ENCODE measurements at regions not wholly inside any gene's neighbourhood (a gene's known extent, or its start where the extent isn't known, plus 50 kb on each side); places are given as distances from the start of the nearest gene placed in this dataset.
"Not testable (repeated sequence)": the region's sequence is repeated elsewhere in the genome, so short reads cannot be mapped to it uniquely, and the experiment has no call there.

DNA sequence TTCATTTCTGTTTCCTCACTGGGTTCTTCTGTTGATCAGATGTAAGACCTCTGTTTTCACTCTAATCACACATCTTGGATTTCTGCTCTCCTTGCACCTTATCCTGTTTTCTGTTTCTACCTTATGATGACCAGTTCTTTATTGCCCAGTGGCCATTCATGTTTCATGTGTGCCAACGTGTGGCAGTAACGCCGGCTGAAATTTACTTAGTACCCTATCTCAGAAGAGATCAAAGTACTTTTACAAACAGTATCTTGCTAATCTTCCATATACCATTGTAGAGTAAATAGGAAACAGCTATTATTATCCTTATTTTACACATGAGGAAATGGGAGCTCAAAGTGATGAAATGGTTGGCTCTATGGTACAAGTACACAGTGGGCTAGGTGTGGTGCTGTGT, 74.0 kb downstream of the GATA3 start:
- DNase-seq, result no peak

DNA sequence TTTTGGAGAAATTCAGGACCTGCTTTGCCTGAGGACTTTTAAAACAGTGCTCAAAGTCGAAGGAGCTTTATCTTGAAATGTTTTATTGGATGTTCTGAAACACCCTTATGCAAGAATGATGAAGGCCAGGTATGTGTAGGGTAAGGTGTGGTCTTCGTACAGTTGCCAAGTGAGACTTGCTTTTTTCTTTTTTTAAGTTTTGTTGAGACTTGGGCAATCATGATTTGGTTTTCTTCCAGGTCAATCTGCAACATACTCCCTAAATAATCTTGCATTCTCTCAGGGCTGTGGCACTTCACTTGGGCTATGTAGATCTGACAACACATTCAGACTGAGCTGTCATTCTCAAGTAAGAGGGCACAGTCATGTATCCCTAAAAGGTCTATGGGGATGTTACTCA, 75.0 kb downstream of the GATA3 start:
- no peak for DNase-seq

DNA sequence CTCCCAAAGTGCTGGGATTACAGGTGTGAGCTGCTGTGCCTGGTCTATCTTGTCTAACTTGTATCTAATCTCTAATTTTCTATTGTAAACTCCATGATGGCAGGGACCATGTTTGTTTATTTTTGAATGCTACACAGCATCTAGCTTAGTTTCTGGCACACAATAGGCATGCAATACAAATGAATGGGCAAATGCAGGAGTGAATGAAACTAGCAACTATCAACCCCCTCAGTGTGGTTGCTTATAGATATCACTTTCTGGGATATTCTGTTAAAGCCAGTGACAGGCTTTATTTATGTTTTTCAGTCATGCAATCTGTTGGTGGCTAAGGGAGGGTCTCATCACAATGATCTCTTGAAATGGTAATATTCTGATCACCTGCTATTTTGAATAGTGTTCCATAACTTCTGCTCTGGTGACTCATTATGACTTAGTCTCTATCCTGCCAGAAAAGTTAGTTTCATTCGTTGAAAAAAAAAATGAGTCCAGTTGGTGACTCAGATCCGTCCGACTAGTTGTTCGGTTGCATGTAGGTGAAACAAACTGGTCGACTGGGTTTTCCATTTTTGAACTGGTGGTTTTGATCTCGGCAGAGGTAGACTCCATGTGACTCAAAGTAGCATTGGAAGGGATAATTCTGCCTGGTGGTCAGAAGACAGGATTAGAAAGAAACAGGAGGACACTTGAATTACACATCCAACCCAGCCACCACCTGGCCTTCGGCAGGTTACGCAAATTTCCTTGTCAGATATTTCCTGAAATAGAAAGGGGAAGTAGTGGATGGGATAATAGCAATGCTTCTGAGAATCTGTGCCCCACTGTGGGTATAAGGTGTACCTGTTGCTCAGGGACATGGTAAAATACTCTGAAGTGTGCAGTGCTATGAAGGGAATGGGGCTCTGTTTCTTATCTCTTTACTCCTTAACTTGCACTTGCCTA, 76.8 kb downstream of the GATA3 start:
- peak; percentile 16 for DNase-seq

DNA sequence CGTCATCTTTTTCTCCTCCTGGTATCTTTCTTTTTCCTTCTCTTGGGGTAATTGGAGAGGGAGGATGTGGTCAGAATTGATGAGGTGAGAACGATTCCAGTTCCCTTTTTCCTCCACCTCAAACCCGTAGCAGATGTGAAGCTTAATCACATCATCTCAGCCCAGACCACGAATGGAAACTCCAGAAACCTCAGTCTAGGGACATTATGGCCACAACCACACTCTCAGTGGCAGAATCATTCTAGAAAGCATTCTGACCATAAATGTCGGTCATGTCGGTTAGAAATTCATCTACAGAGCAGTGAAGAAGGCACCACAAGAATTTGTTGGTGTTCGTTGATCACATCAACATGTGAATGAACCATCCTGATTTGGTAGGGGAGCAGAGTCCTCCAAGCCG, 78.7 kb downstream of the GATA3 start:
- no peak for DNase-seq

DNA sequence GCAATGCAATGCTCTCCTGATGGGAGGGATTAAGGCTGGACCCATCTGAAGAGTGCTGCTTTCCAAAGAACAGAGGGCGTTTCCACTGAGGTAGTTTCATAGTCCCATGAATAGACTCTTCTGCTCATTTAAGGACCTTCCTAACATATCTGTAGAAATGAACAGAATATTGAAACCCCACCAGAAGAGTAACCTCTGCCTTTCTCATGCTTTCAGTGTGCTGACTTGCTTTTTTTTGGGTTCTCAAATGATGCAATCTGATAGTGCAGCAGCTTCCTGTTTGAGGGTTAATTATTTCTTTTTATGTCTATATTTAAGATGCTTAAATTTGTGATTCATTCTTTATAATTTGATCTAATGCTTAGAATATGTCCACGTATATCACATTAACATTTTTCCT, 82.2 kb downstream of the GATA3 start:
- no peak for DNase-seq

DNA sequence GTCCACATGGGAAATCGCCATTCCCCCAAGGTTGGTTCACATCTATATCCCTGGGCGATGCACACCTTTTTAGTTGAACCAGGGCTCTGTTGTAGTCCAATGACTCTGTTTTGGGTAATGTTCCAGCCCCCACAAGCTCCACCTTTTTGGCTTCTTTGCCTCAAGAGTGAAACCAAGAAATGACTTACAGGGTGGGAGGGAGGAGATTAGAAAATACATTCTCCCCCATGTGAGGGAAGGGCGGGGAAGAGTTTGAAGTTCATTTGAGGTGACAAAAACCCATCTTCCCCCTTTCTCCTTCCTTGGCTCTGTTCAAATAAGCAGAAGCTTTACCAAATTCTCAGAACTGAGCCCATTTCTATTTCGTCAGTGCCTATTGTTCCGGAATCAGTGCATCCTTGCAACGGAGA, 82.8 kb downstream of the GATA3 start:
- peak; percentile 30 for DNase-seq

DNA sequence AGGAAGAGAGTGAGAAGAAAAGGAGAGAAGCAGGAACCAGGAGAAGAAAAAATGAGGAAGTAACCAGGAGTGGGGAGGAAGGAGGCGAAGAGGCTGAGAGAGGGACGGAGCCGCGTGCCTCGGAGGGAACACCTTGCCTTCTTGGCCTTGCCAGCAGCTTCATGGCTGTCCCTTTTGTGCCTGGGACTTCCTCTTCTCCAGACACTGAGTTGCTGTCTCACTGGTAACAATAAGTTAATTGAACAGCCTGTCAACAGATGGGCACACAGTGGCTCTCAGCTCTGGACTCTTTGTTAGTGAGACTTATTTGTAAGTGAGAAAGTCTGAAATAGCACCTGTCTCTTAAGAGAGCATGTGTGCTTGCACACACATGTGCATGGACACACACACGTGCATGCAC, 83.2 kb downstream of the GATA3 start:
- no peak for DNase-seq

DNA sequence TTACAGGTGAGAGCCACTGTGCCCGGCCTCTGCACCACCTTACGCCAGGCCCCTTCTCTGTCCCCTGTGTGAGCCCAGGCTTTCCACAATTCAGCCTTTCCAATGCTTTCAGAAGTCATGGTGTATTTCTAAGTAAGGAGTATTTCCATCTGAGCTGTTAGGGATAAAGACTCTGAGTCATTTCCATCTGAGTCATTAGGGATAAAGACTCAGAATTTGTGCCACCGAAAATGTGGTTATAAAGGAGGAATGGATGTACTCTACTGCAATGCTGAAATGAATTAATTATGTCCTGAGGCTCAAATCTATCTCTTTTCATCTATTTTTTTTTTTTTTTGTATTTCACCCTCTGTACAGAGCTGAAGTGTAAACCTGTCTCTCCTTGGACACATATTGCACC, 84.0 kb downstream of the GATA3 start:
- no peak for DNase-seq

DNA sequence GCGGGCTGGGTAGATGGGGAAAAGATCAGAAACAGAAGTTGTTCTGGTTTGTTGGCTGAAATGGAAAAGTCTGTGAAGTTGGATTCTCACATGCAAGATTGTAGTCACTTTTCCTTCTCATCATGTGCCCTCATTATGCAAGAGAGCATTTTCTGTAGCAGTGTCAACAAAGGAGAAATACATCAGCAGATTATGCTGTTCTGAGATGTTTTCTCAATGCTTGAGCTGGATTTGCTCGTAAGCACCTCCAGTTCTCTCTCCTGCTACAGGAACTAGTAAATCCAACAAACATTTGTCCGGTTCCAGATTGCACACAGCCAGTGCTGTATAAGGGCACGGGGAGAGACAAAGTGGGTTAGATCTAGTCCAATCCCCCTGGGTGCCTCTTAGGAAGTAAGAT, 90.0 kb downstream of the GATA3 start:
- DNase-seq, result no peak

DNA sequence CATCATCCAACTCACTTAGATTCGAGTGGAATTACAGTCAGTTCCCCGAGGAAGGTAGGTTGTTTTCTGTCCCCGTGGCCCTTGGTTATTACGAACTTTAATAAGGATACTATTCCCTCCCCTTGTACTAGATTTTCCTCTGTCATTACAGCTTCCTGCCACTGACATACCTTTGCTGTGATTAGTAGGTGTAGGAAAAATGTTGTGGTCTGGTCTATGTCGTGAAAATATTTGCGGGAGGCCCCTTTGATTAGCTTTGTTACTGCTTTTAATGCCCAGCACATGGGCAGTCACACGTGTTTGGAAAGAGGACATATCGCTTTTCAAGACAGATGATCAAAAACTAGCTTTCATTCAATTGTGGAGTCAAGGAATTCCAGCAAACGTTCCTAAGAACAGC, 92.2 kb downstream of the GATA3 start:
- DNase-seq, result no peak

DNA sequence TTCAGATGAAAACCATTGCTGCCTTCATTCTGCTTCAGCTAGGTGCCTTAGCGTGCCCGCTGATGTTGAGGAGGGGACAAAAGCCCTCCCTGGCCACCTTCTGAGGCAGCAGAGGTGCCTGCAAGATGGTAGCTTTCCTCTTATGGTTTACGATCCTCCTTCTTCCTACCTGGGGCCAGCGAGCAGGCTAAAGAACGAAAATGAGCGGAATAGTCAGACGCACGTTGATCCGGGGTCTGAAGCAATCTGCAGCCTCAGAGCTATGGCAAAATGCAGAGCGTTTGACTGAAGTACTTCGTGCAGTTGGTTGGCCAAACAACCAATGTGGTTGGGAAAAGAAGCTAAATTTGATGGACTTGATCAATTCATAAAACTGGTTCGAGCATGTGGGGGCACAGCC, 95.5 kb downstream of the GATA3 start:
- no peak for DNase-seq

DNA sequence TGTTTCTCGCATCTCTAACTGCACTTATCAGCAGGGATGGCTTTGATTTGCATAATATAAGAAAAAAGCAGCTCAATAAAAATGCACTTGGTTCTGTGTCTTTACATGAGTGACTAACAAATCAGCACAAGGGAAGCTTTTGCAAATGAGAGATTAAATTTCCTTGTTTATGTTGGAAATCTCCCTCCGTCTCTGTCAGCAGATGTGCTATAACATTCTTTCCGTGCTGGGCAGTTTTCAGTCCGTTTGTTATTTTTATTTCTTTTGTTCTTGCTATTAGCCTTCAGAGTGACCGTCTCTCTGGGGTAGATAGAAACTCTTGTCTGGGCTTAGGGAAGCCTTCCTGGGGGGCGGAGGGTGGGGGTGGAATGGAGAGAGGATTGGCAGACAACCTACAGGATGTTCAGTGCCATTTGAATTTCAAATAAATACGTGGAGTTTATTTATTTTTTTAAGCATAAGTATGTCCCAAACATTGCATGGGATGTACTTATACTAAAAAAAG, 96.0 kb downstream of the GATA3 start:
- DNase-seq, result no peak

DNA sequence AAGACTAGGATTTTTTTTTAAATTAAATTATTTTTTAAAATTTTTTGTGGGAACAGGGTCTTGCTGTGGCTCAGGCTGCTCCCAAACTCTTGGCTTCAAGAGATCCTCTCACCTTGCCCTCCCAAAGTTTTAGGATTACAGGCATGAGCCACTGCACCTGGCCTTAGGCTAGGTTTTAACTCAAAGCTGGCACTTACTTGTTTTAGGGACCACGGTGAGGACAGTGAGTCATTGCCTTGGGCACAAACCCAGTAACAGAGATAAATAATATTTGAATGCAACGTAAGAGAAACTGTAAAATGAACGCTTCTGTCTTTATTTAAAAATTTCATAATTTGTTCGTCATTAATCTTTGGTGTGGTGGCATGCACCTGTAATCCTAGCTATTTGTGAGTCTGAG, 96.6 kb downstream of the GATA3 start:
- DNase-seq, result no peak

DNA sequence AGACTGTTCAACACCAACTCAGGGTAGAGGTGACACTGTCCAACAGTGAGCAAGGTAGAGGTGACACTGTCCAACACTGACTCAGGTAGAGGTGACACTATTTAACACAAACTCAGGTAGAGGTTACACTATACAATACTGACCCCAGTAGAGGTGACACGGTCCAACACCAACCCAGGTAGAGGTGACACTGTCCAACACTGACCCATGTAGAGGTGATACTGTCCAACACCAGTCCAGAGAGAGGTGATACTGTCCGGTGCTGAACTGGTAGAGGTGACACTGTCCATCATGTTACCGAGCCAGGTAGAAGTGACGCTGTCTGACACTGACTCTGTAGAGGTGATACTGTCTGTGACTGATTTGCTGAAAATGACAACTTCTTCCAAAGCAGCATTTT, 102.4 kb downstream of the GATA3 start:
- no peak for DNase-seq

DNA sequence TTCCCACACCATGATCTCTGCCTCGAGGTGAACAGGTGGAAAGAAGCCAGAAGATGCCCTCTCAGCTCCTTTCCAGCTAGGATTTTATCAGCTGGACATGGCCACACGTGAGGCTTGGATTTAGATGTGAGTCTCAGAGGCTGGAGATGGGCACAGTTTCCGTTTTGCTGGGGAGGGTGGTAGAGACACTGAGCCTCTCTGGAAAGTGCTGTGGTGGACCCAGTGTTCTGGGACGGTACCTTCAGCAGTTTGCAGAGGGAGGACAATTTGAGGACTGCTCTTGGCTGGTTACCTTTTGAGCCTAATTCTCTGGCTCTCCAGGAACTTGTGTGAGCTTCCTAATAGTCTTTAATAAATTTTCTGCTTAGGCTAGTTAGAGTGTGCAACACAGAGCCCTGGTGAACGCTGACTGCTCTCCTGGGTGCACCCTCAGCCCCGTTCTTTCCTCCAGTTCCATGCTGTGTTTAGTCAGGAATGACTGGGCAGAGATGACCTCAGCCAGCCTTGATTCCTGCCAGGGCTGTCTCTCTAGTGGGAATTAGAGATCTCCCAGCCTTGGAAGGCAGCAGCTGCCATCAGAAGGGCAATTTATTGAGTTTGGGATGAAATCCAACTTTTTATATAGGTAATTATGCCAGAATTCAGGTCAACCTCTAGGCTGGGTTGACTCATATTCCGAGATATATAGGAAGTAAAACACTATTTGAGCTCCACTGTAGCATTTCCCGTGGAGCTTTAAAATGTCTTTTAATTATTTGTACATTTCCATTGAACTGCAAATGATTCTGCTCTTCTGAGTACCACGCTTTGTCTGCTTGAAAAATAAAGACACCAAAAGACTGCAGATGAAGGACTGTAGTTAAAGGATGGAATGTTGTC, 103.9 kb downstream of the GATA3 start:
- DNase-seq, result no peak

DNA sequence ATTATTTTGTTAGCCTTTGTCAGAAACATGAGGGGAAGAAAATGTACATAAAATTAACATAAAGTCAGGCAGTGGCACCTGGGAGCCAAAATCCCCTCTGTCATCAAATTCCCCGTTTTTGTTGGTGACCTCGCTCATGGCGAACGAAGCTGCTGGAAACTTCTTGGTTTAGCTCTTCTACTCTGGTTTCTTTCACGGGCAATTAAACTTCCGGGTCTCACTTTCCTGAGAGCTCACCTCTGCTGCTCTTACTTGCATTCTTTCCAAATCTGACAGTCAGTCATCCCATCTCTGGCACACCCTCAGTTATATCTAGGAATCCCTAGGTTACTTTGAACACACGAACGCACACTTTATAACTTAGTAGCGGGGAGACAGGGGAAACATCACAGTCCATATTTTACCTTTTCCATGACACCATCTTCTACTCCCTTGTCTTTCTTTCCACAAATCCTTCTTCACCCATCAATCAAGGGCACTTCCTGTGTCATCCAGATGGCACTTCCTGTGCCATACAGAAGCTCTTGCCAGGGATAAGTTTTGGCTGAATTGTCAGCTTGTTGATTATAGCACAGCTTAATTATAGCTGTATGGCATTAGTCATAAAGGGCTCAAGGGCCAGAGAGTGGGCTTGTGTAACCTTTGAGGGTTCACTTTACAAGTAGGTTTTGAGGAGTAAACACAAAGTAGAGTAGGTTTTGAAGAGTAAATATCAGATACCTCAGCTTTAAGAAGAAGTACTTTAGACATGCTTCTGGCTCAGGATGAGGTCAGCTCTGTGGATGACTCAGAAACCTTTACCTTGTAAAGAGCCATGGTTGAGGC, 105.1 kb downstream of the GATA3 start:
- DNase-seq, result no peak

DNA sequence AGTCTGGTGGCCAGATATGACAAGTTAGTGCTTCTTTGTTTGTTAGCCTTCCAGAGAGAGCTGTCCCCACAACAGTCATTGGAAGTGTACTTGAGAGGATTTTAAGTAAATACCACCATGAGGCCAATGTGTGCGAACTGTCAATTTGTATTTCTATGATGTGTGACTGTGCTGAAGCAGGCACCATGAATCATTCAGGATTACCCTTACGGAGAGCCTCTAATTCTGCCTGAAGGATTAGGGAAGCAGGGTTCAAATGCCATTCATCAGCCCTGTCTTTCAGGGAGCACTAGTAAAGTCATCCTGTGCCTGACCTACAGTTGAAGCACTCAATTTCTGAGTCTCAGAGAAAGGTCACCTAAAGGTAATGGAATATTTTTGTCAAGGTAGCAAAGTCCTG, 109.3 kb downstream of the GATA3 start:
- DNase-seq, result no peak

DNA sequence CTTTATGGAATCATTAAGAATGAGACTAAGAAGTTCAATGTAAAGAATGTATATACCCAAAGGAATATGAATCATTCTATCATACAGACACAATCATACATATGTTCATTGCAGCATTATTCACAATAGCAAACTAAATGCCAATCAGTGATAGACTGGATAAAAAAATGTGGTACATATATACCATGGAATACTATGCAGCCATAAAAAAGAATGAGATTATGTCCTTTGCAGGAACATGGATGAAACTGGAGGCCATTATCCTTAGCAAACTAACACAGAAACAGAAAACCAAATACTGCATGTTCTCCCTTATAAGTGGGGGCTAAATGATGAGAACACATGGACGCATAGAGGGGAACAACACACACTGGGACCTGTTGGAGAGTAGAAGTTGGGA, 110.2 kb downstream of the GATA3 start:
- not testable (repeated sequence) for DNase-seq

DNA sequence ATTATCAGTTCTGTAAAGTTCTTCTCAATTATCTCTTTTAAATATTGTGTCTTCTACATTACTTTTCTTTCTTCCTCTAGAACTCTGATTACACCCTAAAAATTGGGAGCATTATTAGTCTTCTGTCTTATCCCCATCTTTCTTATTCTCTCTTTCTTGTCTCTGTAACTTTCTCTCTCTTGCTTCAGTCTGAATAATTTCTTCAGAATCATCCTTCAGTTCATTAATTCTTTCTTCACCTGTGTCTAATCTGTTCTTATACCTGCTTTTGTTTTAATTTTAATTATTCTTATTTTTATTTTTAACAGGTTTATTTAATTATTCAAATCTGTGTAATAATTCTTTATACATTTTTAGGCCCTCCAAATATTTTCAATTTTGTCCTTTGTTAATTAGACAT, 114.3 kb downstream of the GATA3 start:
- no peak for DNase-seq

DNA sequence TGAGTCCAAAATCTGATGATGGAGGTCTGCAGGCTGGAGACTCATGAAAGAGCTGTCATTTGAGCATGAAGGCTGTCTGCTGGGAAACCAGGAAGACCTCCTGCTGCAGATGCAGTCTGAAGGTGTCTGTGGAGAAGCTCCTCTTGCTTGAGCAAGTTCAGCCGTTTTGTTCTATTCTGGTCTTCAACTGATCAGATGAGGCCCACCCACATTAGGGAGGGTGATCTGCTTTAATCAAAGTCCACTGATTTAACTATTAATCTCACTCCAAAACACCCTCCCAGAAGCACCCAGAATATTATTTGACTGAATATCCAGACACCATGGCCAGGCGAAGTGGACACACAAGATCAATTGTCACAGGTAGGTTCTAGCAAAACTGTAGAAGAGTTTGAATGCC, 116.5 kb downstream of the GATA3 start:
- DNase-seq, result no peak

DNA sequence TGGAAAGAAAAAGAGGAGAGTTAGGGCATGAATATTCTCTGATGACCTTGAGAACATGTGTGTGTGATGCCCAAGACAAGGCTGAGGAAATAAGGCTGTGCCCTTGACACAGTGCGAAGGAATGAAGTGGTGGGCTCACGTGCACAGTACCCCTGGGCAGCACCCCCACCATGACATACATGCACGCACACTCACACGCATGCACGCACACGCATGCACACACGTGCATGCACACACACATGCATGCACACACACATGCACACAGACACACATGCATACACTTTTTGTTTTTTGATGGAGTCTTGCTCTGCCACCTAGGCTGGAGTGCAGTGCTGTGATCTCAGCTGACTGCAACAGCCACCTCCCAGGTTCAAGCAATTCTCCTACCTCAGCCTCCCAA, 118.1 kb downstream of the GATA3 start:
- no peak for DNase-seq

DNA sequence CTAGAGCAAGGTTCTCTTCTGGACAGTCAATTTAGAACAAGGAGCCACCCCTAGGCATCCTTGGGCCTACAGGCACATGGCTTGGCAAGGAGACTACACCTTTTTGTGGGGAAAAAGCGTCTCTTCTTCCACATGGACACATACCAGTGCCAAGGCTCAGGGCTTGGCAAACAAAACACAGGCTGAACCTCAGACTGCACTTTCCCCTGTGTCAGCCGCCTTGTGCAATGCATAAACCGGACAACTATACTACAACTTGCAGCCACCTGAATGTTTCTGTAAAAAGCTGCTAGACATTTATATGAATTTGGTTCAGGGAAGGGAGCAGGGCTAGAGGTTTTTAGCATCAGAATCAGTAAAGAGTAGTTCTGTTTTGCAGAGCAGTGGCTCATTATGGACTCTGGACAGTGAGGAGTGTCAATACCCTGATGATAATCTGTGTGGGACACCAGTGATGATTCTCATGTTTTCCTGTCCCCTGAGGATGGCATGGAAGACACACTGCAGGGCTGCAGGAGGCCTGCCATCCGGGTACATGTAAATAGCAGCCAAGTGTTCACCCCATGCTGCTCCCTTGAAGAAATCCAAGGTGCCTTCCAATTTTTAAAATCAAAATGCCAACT, 118.9 kb downstream of the GATA3 start:
- DNase-seq, result no peak

DNA sequence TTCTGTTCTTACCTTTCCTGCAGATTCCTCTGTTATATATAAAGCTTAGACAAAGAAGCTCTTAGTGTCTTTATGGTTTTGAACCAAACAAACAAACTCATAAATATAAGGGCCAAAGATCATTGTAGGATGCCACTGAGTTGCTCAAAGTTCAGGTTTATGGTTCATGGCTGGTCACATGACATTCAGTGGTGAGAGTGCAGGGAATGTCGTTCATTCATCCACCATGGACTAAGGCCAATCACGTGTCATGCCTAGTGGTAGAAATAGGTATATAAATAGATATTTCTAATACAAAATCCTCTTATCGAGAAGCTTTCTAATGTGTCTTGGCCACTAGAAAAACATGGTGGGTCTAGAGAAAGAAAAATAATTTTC, 119.4 kb downstream of the GATA3 start:
- DNase-seq, result no peak
